MM.1S (cell line): ENCODE measurements at regions not wholly inside any gene's neighbourhood (a gene's known extent, or its start where the extent isn't known, plus 50 kb on each side); places are given as distances from the start of the nearest gene placed in this dataset.

Experiments
- DNase-seq: peaks from one replicate; pipeline ENCODE4 v3.0.0-alpha.2; 2015
- H2AFZ ChIP-seq: fragments of 300-600 bp; sonication (generic); 2 replicates; pipeline ENCODE4 v1.6.0; 2016; ENCODE audit warnings: antibody characterized with exemption, low read length
- H3F3A ChIP-seq: fragments of 300-600 bp; sonication (generic); 2 replicates; pipeline ENCODE4 v1.6.1; 2016; ENCODE audit warnings: mild to moderate bottlenecking, antibody characterized with exemption, low read length, moderate library complexity, mixed read lengths; ENCODE audit not compliant: insufficient read depth
- H3K27ac ChIP-seq: fragments of 300-600 bp; sonication (generic); 2 replicates; pipeline ENCODE4 v1.5.1; 2016; ENCODE audit warnings: mild to moderate bottlenecking, low read length
- H3K27me3 ChIP-seq: fragments of 300-600 bp; sonication (generic); replicated peaks from 2 replicates; pipeline ENCODE4 v1.6.0; 2016; ENCODE audit warnings: low read length; ENCODE audit not compliant: insufficient read depth
- H3K36me3 ChIP-seq: fragments of 300-600 bp; sonication (generic); replicated peaks from 2 replicates; pipeline ENCODE4 v1.6.1; 2016; ENCODE audit warnings: mild to moderate bottlenecking, low read length, mixed read lengths; ENCODE audit not compliant: insufficient read depth
- H3K4me1 ChIP-seq: fragments of 300-600 bp; sonication (generic); 2 replicates; pipeline ENCODE4 v1.6.1; 2016; ENCODE audit warnings: low read length, mixed read lengths
- H3K4me2 ChIP-seq: fragments of 300-600 bp; sonication (generic); 2 replicates; pipeline ENCODE4 v1.6.0; 2016; ENCODE audit warnings: low read depth, low read length
- H3K4me3 ChIP-seq: fragments of 300-600 bp; sonication (generic); 2 replicates; pipeline ENCODE4 v1.5.1; 2016; ENCODE audit warnings: low read length, mixed read lengths
- H3K79me2 ChIP-seq: fragments of 300-600 bp; sonication (generic); 2 replicates; pipeline ENCODE4 v1.6.1; 2016; ENCODE audit warnings: mixed run types, low read length, mixed read lengths
- H3K9ac ChIP-seq: fragments of 300-600 bp; sonication (generic); 2 replicates; pipeline ENCODE4 v1.6.1; 2016; ENCODE audit warnings: low read length, mixed read lengths
- H3K9me2 ChIP-seq: fragments of 300-600 bp; sonication (generic); replicated peaks from 2 replicates; pipeline ENCODE4 v1.6.1; 2016; ENCODE audit warnings: mild to moderate bottlenecking, low read length, mixed read lengths; ENCODE audit not compliant: insufficient read depth
- H3K9me3 ChIP-seq: fragments of 300-600 bp; sonication (generic); replicated peaks from 2 replicates; pipeline ENCODE4 v1.6.1; 2016; ENCODE audit warnings: mild to moderate bottlenecking, low read length, mixed read lengths; ENCODE audit not compliant: insufficient read depth
- H4K20me1 ChIP-seq: fragments of 300-600 bp; sonication (generic); 2 replicates; pipeline ENCODE4 v1.6.1; 2016; ENCODE audit warnings: mild to moderate bottlenecking, low read length, moderate library complexity, mixed read lengths; ENCODE audit not compliant: insufficient read depth
- EZH2 ChIP-seq: fragments of 300-600 bp; sonication (generic); optimal IDR thresholded peaks from 2 replicates; pipeline ENCODE3; 2017; ENCODE audit warnings: low read depth, mild to moderate bottlenecking, antibody characterized with exemption, low read length, mixed read lengths
- EZH2phosphoT487 ChIP-seq: fragments of 300-600 bp; sonication (generic); IDR thresholded peaks from 2 replicates; pipeline ENCODE4 v1.6.1; 2018; ENCODE audit warnings: antibody characterized with exemption, low read length
- TF ChIP-seq, protein P1 (sequence below): fragments of 300-600 bp; sonication (generic); IDR thresholded peaks from 2 replicates; pipeline ENCODE4 v1.5.1; 2016; ENCODE audit warnings: antibody characterized with exemption, low read length, mixed read lengths

DNA sequence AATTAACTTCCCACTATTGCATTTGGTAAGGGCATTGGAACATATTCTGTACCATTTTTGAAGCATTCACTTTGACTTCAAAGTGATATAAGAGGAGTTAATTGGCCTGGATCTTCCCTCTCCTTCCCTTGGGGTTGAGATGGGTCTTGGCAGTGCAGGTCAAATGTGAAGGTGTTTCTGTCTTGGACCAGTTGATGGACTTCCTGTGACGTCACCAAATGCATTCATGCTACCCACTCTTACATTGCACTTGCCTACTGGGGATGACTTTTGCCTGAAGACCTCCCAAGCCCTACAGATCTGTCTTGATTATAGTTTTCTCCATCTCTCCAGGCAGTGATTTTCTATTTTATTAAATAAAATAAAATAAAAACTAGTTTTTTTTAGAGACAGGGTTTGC, 221.5 kb downstream of the BUB3 start:
- H3K27me3 ChIP-seq, result no peaks in the 10 kb centered on the region
- TF ChIP-seq EZH2 (no peak), EZH2phosphoT487 (no peak)
- TF ChIP-seq, protein P1, sequence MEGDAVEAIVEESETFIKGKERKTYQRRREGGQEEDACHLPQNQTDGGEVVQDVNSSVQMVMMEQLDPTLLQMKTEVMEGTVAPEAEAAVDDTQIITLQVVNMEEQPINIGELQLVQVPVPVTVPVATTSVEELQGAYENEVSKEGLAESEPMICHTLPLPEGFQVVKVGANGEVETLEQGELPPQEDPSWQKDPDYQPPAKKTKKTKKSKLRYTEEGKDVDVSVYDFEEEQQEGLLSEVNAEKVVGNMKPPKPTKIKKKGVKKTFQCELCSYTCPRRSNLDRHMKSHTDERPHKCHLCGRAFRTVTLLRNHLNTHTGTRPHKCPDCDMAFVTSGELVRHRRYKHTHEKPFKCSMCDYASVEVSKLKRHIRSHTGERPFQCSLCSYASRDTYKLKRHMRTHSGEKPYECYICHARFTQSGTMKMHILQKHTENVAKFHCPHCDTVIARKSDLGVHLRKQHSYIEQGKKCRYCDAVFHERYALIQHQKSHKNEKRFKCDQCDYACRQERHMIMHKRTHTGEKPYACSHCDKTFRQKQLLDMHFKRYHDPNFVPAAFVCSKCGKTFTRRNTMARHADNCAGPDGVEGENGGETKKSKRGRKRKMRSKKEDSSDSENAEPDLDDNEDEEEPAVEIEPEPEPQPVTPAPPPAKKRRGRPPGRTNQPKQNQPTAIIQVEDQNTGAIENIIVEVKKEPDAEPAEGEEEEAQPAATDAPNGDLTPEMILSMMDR, result no peak

GRCh38 chr10:123377883-123378282, 223.7 kb downstream of the BUB3 start:
- H2AFZ ChIP-seq, result no peak overlapping the region
- no peak overlapping the region for H3K4me2 ChIP-seq
- no peaks in the 10 kb centered on the region for H3K4me1 ChIP-seq
- no peak for DNase-seq
- no peaks in the 10 kb centered on the region for H3K27me3 ChIP-seq
- TF ChIP-seq, protein P1, result no peak
- no peak for TF ChIP-seq EZH2phosphoT487
- TF ChIP-seq EZH2, result no peak
- no peaks in the 10 kb centered on the region for H3K9me2 ChIP-seq
- no peaks in the 10 kb centered on the region for H4K20me1 ChIP-seq
- no peaks in the 10 kb centered on the region for H3K9me3 ChIP-seq
- H3K9ac ChIP-seq, result no peak overlapping the region
- no peaks in the 10 kb centered on the region for H3K36me3 ChIP-seq
- H3K4me3 ChIP-seq, result no peak overlapping the region
- no peaks in the 10 kb centered on the region for H3K79me2 ChIP-seq
- H3K27ac ChIP-seq, result no peak overlapping the region
- H3F3A ChIP-seq, result no peaks in the 10 kb centered on the region

More for the DNA sequence above, 221.5 kb downstream of the BUB3 start:
- Histone ChIP-seq H3K4me2 (no peak overlapping the region), H3K79me2 (no peaks in the 10 kb centered on the region), H3K36me3 (no peaks in the 10 kb centered on the region), H4K20me1 (no peaks in the 10 kb centered on the region), H3K27ac (no peak overlapping the region), H3K9ac (no peak overlapping the region), H3K9me2 (no peaks in the 10 kb centered on the region), H3F3A (no peaks in the 10 kb centered on the region), H3K4me3 (no peak overlapping the region), H3K9me3 (no peaks in the 10 kb centered on the region), H2AFZ (no peak overlapping the region), H3K4me1 (no peaks in the 10 kb centered on the region)
- no peak for DNase-seq

GRCh38 chr10:123378302-123378701, 224.1 kb downstream of the BUB3 start:
- no peak overlapping the region for H3K27ac ChIP-seq

GRCh38 chr10:123379156-123379555, 225.0 kb downstream of the BUB3 start:
- Histone ChIP-seq H3K4me1 (no peaks in the 10 kb centered on the region), H3F3A (no peaks in the 10 kb centered on the region), H3K4me2 (no peak overlapping the region), H3K4me3 (no peak overlapping the region), H3K9me3 (no peaks in the 10 kb centered on the region), H2AFZ (no peak overlapping the region), H3K79me2 (no peaks in the 10 kb centered on the region), H3K27me3 (no peaks in the 10 kb centered on the region), H3K27ac (no peak overlapping the region), H3K9ac (no peak overlapping the region), H4K20me1 (no peaks in the 10 kb centered on the region), H3K36me3 (no peaks in the 10 kb centered on the region), H3K9me2 (no peaks in the 10 kb centered on the region)
- TF ChIP-seq EZH2 (no peak), EZH2phosphoT487 (no peak)
- TF ChIP-seq, protein P1, result no peak
- DNase-seq, result no peak

More at GRCh38 chr10:123378302-123378701, 224.1 kb downstream of the BUB3 start:
- no peaks in the 10 kb centered on the region for H3F3A ChIP-seq
- no peaks in the 10 kb centered on the region for H3K9me3 ChIP-seq
- no peak overlapping the region for H3K4me3 ChIP-seq
- no peaks in the 10 kb centered on the region for H3K27me3 ChIP-seq
- DNase-seq, result no peak
- H3K79me2 ChIP-seq, result no peaks in the 10 kb centered on the region
- H3K9ac ChIP-seq, result no peak overlapping the region
- no peaks in the 10 kb centered on the region for H4K20me1 ChIP-seq
- H3K4me1 ChIP-seq, result no peaks in the 10 kb centered on the region
- no peak for TF ChIP-seq EZH2
- H3K4me2 ChIP-seq, result no peak overlapping the region
- no peaks in the 10 kb centered on the region for H3K9me2 ChIP-seq
- no peak overlapping the region for H2AFZ ChIP-seq
- no peaks in the 10 kb centered on the region for H3K36me3 ChIP-seq
